HG03520 (cell line): ENCODE measurements at regions not wholly inside any gene's neighbourhood (a gene's known extent, or its start where the extent isn't known, plus 50 kb on each side); places are given as distances from the start of the nearest gene placed in this dataset.
"Not testable (repeated sequence)": the region's sequence is repeated elsewhere in the genome, so short reads cannot be mapped to it uniquely, and the experiment has no call there.

Experiments used
- ATAC-seq: cut with Tn5 transposase; IDR thresholded peaks from one replicate; pipeline ENCODE4 v1.9.1; 2021; ENCODE audit warnings: mild to moderate bottlenecking, moderate library complexity; ENCODE audit not compliant: unreplicated experiment

DNA sequence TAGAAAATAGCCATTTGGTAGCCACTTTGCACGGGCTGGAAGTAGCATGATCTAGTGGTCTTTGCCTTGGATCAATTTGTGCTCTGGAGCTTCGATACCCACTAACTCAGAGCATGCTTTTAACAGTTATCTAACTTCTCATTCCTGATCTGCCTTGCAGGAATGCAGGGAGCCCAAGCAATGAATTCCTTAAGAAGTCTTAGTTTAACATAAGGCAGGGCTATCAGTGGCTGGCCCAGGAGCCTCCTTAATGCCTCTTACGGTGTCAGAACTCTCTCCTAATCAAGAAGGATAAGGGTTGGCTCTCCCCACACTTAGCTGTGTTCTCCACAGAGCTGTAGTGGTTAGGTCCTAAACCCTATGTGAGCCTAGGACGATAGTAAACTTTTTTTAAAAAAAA lies 95.8 kb upstream of the TBCA start:
- no peak for ATAC-seq

DNA sequence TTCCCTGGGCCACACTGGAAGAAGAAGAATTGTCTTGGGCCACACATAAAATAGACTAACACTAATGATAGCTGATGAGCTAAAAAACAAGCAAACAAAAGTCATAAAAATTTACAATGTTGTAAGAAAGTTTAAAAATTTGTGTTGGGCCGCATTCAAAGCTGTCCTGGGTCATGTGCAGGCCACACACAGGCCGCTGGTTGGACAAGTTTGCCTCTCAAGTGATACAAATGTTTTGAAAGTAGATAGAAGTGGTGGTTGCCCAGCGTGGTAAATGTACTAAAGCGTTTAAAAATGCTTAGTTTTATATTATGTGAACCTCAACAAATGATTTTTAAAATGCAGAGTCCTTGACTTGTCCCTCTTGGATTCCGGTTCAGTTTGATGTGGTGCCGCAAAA lies 94.9 kb upstream of the TBCA start:
- ATAC-seq = no peak

GRCh38 chr5:77869116-77869798 lies 93.1 kb upstream of the TBCA start:
- ATAC-seq = no peak

- no peak for ATAC-seq
Observed at GRCh38 chr5:77867914-77868313, 91.8 kb upstream of the TBCA start.

GRCh38 chr5:77867194-77867691 lies 91.1 kb upstream of the TBCA start:
- ATAC-seq = no peak

GRCh38 chr5:77866198-77866597 lies 90.1 kb upstream of the TBCA start:
- ATAC-seq = no peak

GRCh38 chr5:77864997-77865396 lies 88.9 kb upstream of the TBCA start:
- ATAC-seq = no peak

- no peak for ATAC-seq
Observed at GRCh38 chr5:77863181-77863580, 87.0 kb upstream of the TBCA start.

DNA sequence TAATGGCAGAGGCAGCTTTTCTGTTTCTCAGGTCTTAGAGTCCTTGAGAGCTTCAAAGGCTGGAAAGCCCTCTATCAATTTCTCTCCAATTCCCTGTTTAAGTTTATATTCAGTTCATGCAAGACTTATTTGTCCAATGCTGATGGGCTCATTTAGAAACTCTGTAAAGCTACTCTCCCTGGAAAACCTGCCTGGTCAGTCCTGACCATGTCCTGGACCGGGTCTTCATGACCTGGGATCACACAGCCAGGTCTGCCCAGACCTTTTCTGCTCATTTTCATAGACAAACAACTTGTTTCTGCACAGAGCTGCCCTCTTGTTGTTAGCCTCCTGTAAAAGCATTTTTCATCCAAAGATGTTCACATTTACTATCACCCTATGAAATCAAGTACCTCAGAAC lies 85.4 kb upstream of the TBCA start:
- no peak for ATAC-seq

- no peak for ATAC-seq
Observed at GRCh38 chr5:77859306-77859705, 83.2 kb upstream of the TBCA start.

GRCh38 chr5:77858678-77859077 lies 82.5 kb upstream of the TBCA start:
- ATAC-seq = not testable (repeated sequence)

- no peak for ATAC-seq
Observed at GRCh38 chr5:77855369-77855768, 79.2 kb upstream of the TBCA start.

- ATAC-seq = no peak
Observed at GRCh38 chr5:77853353-77853907, 77.3 kb upstream of the TBCA start.

GRCh38 chr5:77852514-77853352 lies 76.6 kb upstream of the TBCA start:
- peak; percentile 62 for ATAC-seq

GRCh38 chr5:77852068-77852513 lies 76.0 kb upstream of the TBCA start:
- no peak for ATAC-seq

- no peak for ATAC-seq
Observed at GRCh38 chr5:77851176-77852067, 75.3 kb upstream of the TBCA start.

DNA sequence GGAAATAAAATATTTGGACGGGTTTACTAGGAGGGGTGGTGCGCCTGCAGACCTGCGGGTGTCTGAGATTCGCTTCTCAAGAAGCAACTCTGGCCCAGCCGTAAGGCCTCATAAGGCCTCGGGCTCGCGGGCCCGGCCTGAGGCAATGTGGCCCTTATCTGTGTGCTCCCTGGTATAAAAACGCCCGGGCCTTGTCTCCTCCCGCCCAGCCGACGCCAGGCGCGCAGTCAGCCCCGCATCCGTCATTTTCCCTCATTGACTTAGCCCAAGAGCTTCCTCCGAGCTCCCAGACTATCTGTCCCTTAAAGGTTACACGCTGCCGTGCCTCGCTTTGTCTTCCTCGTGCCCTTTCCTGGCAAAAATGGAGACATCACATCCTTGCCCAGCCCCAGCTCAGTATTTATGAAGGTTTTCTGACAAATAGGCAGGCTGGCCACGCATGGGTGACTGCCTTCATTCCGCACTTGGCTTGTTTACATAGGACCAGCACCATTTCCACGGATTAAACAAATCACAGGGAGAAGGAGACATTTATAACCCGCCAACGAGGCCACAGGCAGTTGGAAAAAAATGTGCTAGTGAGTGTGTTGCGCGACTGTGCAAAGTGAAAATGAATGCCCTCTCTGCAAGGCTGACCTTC lies 74.5 kb upstream of the TBCA start:
- no peak for ATAC-seq

DNA sequence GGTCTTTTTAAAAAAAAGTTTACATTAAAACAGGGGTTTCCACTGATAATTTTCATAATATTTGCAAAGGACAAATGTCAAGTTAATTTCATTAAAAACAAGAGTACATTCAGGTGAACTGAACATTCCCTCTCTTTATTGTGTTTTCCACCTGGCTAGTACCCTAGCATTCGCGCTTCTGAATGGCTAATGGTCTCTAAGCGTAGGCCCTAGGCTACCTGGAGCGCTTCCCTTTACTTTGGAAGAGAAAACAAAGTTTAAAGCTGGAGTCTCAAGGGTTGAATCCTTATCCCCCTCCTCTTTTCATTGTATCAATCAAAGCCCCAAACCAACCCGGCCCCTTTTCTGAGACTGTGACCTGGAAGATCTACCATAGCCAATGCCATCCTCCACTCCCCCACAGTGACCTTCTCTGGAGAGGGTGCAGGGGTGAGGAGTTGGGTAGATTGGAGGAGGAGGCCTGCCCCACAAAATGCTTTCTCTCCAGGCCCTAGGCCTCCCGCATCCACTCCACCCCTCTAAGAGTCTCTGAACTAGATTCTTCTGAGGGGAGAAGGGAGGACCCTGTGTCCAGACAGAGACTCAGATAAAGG lies 73.3 kb upstream of the TBCA start:
- ATAC-seq = no peak

- ATAC-seq = no peak
Observed at GRCh38 chr5:77847814-77848290, 71.7 kb upstream of the TBCA start.

- no peak for ATAC-seq
Observed at GRCh38 chr5:77847129-77847460, 71.0 kb upstream of the TBCA start.
